GM23338 (cell line): ENCODE measurements at regions not wholly inside any gene's neighbourhood (a gene's known extent, or its start where the extent isn't known, plus 50 kb on each side); places are given as distances from the start of the nearest gene placed in this dataset.

Source experiments
- CREB1 ChIP-seq: fragments of 250-450 bp; sonication (Bioruptor Pico); IDR thresholded peaks from 2 replicates; pipeline ENCODE4 v1.5.0; 2020; ENCODE audit warnings: low read depth, mild to moderate bottlenecking, moderate library complexity
- CTCF ChIP-seq, 2 experiments: fragments of 200-600 bp in 1 of 2; sonication (generic) in 1 of 2; conservative IDR thresholded peaks; 2 replicates each; pipeline versions ENCODE4 v1.5.1 to v1.6.1; 2016 to 2017; ENCODE audit warnings: antibody characterized with exemption in 2 of 2, low read depth in 2 of 2, mild to moderate bottlenecking in 2 of 2, moderate library complexity in 1 of 2
- ETS1 ChIP-seq: IDR thresholded peaks from 2 replicates; pipeline ENCODE4 v1.6.1; 2016; ENCODE audit warnings: antibody characterized with exemption
- EZH2 ChIP-seq: fragments of 200-600 bp; sonication (generic); IDR thresholded peaks from one replicate; pipeline ENCODE4 v1.8.0; 2017; ENCODE audit warnings: antibody characterized with exemption, mild to moderate bottlenecking, low read depth; ENCODE audit not compliant: unreplicated experiment
- EZH2phosphoT487 ChIP-seq: fragments of 200-600 bp; sonication (generic); IDR thresholded peaks from one replicate; pipeline ENCODE4 v1.8.1; 2018; ENCODE audit warnings: antibody characterized with exemption; ENCODE audit not compliant: unreplicated experiment
- JUNB ChIP-seq: IDR thresholded peaks from one replicate; pipeline ENCODE4 v1.6.1; 2016; ENCODE audit warnings: antibody characterized with exemption; ENCODE audit not compliant: unreplicated experiment
- POLR2AphosphoS5 ChIP-seq: IDR thresholded peaks from 2 replicates; pipeline ENCODE4 v1.6.1; 2016; ENCODE audit warnings: antibody characterized with exemption, low read depth
- REST ChIP-seq: IDR thresholded peaks from one replicate; pipeline ENCODE4 v1.6.1; 2018; ENCODE audit warnings: antibody characterized with exemption; ENCODE audit not compliant: unreplicated experiment
- STAT1 ChIP-seq: IDR thresholded peaks from one replicate; pipeline ENCODE4 v1.6.1; 2016; ENCODE audit warnings: antibody characterized with exemption; ENCODE audit not compliant: unreplicated experiment

GRCh38 chr14:54026671-54027070 lies 70.0 kb upstream of the BMP4 start:
- TF ChIP-seq EZH2phosphoT487 (no peak), CTCF (conservative IDR thresholded peaks at IDR 0.05; ENCODE audit: low read depth in 2 of 2) (no peak), EZH2 (no peak), REST (no peak), STAT1 (no peak), POLR2AphosphoS5 (no peak), ETS1 (no peak), CREB1 (CRISPR knock-in tag) (no peak), JUNB (no peak)
